GM18868 (cell line): ENCODE measurements at regions not wholly inside any gene's neighbourhood (a gene's known extent, or its start where the extent isn't known, plus 50 kb on each side); places are given as distances from the start of the nearest gene placed in this dataset.

Source experiments
- ATAC-seq: cut with Tn5 transposase; IDR thresholded peaks from one replicate; pipeline ENCODE4 v1.9.1; 2021; ENCODE audit warnings: mild to moderate bottlenecking, moderate library complexity; ENCODE audit not compliant: unreplicated experiment

GRCh38 chr2:103809941-103810441 is 1043.9 kb upstream of the POU3F3 start:
- no peak for ATAC-seq

DNA sequence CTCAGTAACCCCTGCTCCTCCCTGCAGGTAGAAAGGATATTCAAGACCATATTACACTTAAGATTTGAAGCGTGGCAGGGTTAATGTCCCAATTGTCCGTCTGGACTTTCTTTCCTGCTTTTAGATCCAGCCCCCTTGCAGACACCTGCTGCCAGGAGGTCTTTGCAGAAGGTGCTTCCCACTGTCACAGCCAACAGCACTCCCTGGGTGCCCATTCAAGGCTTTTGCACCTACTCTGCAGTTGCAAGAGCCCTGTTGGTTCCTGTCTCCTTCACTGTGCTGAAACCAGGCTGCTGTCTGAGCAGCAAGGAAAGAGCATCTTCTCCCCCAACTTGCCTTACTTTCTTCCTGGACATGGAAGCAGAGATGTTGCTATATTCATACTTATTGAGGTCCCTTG is 1043.0 kb upstream of the POU3F3 start:
- no peak for ATAC-seq

DNA sequence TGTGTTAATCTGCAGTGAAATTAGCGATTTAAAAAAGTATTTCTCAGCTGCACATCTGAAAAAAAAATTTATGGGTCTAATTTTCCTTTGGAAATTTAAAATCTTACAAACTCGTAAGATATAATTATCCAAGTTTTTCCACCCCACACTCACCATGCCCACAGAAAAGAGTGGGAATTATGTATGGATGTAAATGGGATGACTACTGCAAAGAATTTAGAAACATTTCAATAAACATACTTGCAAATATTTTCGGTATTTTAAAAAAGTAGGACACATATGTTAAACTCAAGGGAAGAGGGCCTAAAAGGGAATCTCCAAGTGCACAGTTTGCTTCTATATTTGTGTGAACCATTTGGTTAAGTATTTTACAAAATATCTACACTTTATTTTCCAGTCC is 1039.9 kb upstream of the POU3F3 start:
- no peak for ATAC-seq

GRCh38 chr2:103815731-103816130 is 1038.2 kb upstream of the POU3F3 start:
- no peak for ATAC-seq

- ATAC-seq: no peak
Observed at GRCh38 chr2:103817746-103818145, 1036.2 kb upstream of the POU3F3 start.

GRCh38 chr2:103818176-103818575 is 1035.7 kb upstream of the POU3F3 start:
- no peak for ATAC-seq

GRCh38 chr2:103819599-103819998 is 1034.3 kb upstream of the POU3F3 start:
- no peak for ATAC-seq

DNA sequence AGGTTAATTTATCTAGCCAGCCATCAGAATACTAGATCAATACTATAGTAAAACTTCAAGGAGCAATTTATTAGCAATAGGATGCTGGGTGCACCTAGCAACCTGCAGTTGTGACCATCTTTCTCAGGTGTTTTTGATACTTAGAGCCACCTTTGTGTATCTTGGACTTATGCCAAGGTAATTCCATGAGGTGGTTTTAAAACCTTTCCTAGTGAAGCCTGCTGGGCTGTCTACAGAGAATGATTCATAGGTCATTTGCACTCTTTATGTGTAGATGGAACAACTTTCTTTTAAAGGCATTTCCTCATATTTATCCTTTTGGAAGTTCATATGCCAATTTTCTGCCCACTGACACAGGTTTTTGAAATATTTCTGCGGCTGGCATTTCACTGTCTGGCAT is 1030.1 kb upstream of the POU3F3 start:
- no peak for ATAC-seq

- no peak for ATAC-seq
Observed at GRCh38 chr2:103847276-103847675, 1006.6 kb upstream of the POU3F3 start.

DNA sequence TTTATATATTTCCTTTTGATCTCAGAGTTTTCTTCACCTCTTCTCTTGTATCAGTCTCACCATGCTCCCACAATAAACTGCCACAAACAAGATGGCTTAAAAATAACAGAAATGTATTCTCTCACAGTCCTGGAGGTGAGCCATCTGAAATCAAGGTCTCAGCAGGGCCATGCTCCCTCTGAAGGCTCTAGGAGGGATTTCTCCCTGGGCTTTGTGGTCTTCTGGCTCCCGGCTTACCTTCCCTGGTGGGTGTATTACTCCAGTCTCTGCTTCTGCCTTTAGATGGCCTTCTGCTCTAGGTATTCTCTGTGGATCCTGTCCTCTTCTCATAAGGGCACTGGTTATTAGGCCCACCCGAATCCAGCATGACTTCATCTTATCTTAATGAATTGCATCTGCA is 994.7 kb upstream of the POU3F3 start:
- no peak for ATAC-seq

DNA sequence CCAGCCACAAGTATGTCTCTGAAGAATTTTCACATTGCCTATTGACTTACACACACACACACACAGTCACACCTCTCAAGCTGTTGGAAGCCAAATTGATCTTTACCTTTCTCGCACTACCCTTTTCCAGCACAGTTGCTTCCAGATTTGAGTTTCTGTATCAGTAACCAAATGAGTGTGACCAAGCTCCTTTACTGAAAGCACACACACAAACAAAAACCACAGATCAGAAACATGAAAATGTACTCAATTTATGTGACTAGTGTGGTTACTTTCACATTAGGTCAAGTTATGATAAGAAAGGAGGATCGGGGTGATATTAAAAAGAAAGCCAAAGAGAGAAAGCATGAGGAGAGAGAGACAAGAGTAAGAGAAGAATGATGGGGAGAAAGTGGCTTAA is 993.9 kb upstream of the POU3F3 start:
- ATAC-seq: peak; percentile 50

- ATAC-seq: no peak
Observed at GRCh38 chr2:103868396-103868795, 985.5 kb upstream of the POU3F3 start.

GRCh38 chr2:103873716-103874351 is 980.1 kb upstream of the POU3F3 start:
- ATAC-seq: no peak

GRCh38 chr2:103875131-103875530 is 978.8 kb upstream of the POU3F3 start:
- ATAC-seq: no peak

DNA sequence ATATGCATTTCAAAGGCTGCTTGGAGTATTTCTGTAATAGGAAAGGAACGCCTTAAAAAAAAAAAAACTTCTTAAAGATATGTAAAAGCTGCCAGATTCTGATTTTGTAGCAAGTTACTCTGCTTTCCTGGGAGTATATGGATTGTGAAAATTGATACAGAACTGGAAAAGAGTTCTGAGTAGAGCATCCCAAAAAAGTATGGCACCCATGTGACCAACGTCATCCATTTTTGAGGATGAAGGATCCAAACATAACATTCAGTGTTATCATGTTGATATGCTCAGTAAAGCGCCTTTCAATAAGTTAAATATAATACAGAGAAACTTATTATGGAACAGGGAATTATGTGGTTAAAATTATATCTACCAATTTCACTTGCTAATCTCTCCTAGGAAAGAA is 978.4 kb upstream of the POU3F3 start:
- no peak for ATAC-seq

DNA sequence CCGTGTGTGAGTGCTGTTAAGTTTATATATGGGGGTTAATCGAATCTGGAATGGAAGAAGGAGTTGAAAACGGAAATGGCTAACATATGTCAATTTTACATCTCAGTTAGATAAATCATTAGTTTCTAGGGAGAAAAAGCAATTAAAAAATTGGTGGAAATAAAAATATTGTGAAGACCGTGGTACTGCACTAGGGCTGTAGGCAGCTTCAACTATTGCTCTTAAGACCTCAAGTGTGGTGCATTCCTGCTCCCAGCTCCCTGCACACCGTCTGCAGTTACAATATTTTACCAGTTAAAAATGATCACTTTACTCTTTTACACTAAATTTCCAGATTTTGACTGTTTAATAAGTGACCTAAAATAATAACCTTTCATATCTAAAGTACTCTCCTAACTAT is 977.3 kb upstream of the POU3F3 start:
- no peak for ATAC-seq

DNA sequence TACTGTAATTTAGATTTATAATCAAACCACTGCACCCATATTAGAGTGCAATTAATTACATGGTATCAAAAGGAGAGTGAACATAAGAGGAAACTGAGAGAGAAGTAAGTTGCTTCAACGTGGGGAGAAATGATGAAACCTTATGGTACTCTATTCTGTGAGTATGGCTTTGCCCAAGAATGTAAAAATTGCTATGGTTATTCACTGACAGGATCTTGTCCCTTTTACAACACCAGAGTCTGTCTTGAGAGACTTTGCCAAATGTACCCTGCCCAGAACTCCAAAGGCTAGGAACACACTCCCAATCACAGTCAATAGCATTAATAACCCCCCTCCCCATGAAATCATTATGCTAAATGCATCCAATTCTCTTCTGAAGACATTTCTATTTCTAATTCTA is 974.8 kb upstream of the POU3F3 start:
- ATAC-seq: no peak

GRCh38 chr2:103880081-103880834 is 973.7 kb upstream of the POU3F3 start:
- no peak for ATAC-seq

DNA sequence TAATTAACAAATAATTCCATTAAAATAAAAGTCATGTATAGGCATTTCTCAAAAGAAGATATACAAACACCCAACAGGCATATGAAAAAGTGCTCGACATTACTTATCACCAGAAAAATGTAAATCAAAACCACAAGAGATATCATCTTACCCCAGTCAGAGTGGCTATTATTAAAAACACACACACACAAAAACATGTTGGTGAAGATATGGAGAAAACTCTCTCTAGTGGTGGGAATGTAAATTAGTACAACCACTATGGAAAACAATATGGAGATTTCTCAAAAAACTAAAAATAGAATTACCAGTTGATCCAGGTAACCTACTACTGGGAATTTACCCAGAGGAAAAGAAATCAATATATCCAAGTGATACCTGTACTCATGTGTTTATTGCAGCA is 966.3 kb upstream of the POU3F3 start:
- no peak for ATAC-seq

GRCh38 chr2:103896182-103896581 is 957.7 kb upstream of the POU3F3 start:
- no peak for ATAC-seq

GRCh38 chr2:103898561-103898960 is 955.4 kb upstream of the POU3F3 start:
- no peak for ATAC-seq

- ATAC-seq: no peak
Observed at GRCh38 chr2:103902347-103902746, 951.6 kb upstream of the POU3F3 start.

DNA sequence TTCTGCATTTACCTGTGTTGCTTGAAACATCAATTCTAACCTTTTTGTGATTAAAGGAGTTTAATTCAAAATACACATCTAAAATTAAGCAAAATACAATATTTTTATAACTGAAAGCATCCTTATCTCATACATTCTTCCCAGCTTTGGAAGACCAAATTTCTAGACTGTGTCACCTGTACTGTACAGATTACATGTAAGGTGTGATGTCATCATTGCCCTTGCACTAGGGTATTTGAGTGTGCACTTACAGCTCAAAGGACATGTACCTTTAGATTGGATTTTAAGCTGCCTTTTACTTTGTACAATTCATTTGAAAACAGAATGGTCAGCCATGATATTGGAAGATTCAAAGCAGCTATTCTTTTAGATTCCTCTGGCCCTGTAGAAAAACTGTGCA is 932.8 kb upstream of the POU3F3 start:
- no peak for ATAC-seq
